ENCODE measurements at regions not wholly inside any gene's neighbourhood (a gene's known extent, or its start where the extent isn't known, plus 50 kb on each side); places are given as distances from the start of the nearest gene placed in this dataset.

DNA sequence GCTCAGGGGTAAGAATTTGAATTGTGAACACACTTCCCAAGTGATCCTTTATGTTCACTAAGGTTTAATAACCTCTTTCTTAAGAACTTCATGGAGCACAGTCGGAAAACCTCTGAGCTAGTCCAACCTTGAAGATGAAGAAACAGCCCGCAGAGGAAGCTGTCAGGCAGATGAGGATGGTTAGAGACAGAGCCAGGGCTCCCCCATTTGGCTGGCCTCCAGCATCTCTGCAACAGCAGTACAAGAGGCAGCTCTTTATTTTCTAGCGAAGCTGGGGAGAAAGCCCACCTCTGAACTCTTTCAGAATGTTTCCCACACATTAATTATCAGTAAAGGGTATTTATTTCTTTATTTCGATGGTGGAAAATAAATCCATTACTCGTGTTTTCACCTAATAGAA, 350.8 kb downstream of the DMRT2 start:
- ChIA-PET POLR2A (no interaction called here), CTCF (interaction anchor here (0.6 to 1.1 kb wide), 2 partner anchors 261 to 301 kb away, joined by 4 to 10 read pairs; no protein-coding TSS in a partner anchor)
- H3K4me1 Mint-ChIP-seq (ENCODE audit: low read depth, unreplicated experiment): no peaks in the 10 kb centered on the region
- Histone ChIP-seq H3K4me3 (ENCODE audit: low read depth, low read length) (no peak overlapping the region), H3K4me1 (no peaks in the 10 kb centered on the region), H3K9me3 (no peaks in the 10 kb centered on the region), H3K36me3 (ENCODE audit: control insufficient read depth, insufficient read depth, low read length) (no peaks in the 10 kb centered on the region), H3K27me3 (replicated peaks; ENCODE audit: control insufficient read depth, insufficient read depth, low read length) (no peaks in the 10 kb centered on the region)
- intact Hi-C loops (cut with micrococcal nuclease; ENCODE audit: unreplicated experiment): loop anchor here (1.0 kb wide), 1 partner anchor 383 kb away; no protein-coding TSS in a partner anchor
- no TSS peak for BruUV-seq (replicated peaks)
- H3K27ac Mint-ChIP-seq (ENCODE audit: unreplicated experiment): no peak overlapping the region
- no peak overlapping the region for H3K4me3 Mint-ChIP-seq (ENCODE audit: unreplicated experiment)
- H3K36me3 Mint-ChIP-seq (ENCODE audit: insufficient read depth, unreplicated experiment): no peaks in the 10 kb centered on the region
- peak; percentile 3 to 34 for DNase-seq
- H3K27me3 Mint-ChIP-seq (ENCODE audit: insufficient read depth, unreplicated experiment): peaks cover 14% of the 10 kb centered on the region
- no peaks in the 10 kb centered on the region for H3K9me3 Mint-ChIP-seq (ENCODE audit: unreplicated experiment)
- TF ChIP-seq, protein P1, sequence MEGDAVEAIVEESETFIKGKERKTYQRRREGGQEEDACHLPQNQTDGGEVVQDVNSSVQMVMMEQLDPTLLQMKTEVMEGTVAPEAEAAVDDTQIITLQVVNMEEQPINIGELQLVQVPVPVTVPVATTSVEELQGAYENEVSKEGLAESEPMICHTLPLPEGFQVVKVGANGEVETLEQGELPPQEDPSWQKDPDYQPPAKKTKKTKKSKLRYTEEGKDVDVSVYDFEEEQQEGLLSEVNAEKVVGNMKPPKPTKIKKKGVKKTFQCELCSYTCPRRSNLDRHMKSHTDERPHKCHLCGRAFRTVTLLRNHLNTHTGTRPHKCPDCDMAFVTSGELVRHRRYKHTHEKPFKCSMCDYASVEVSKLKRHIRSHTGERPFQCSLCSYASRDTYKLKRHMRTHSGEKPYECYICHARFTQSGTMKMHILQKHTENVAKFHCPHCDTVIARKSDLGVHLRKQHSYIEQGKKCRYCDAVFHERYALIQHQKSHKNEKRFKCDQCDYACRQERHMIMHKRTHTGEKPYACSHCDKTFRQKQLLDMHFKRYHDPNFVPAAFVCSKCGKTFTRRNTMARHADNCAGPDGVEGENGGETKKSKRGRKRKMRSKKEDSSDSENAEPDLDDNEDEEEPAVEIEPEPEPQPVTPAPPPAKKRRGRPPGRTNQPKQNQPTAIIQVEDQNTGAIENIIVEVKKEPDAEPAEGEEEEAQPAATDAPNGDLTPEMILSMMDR (IDR thresholded peaks at IDR 0.05; ENCODE audit: insufficient read depth in 1 of 2, low read depth in 1 of 2, low read length in 1 of 2, severe bottlenecking in 1 of 2, unreplicated experiment in 1 of 2): peak in 1 of 2 experiments; percentile 36

DNA sequence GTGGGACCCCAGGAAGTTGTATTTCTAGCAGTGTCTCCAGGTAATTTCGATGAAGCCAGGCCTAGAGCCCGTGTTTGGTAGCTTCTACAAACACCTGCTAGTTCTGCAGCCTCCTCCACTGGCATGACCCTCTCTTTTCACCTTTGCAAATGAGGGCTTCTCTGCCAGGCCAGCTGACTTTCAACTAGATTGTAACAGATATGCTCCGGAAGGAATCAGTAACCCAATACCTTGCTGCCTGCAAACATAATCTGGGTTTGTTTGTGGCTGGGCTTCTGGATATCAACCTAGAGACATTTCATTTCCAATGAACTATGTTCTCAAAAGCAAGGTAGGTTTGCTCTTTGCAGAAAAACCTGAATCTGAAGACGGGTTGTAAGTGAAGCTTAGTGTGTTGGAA, 354.8 kb downstream of the DMRT2 start:
- CTCF ChIA-PET: no interaction called here
- no peaks in the 10 kb centered on the region for H3K36me3 ChIP-seq (ENCODE audit: control insufficient read depth, insufficient read depth, low read length)
- no peak overlapping the region for H3K4me3 Mint-ChIP-seq (ENCODE audit: unreplicated experiment)
- H3K9me3 Mint-ChIP-seq (ENCODE audit: unreplicated experiment): no peaks in the 10 kb centered on the region
- no peaks in the 10 kb centered on the region for H3K27me3 ChIP-seq (replicated peaks; ENCODE audit: control insufficient read depth, insufficient read depth, low read length)
- BruUV-seq (replicated peaks): no TSS peak
- DNase-seq: no peak
- no peak overlapping the region for H3K4me3 ChIP-seq (ENCODE audit: low read depth, low read length)
- TF ChIP-seq, protein P1 (IDR thresholded peaks at IDR 0.05; ENCODE audit: insufficient read depth in 1 of 2, low read depth in 1 of 2, low read length in 1 of 2, severe bottlenecking in 1 of 2, unreplicated experiment in 1 of 2): no peak
- H3K4me1 Mint-ChIP-seq (ENCODE audit: low read depth, unreplicated experiment): no peaks in the 10 kb centered on the region
- POLR2A ChIA-PET: no interaction called here
- no peaks in the 10 kb centered on the region for H3K9me3 ChIP-seq
- intact Hi-C loops (cut with micrococcal nuclease; ENCODE audit: unreplicated experiment): no loop called here
- peaks cover 11% of the 10 kb centered on the region for H3K27me3 Mint-ChIP-seq (ENCODE audit: insufficient read depth, unreplicated experiment)
- H3K27ac Mint-ChIP-seq (ENCODE audit: unreplicated experiment): no peak overlapping the region
- no peaks in the 10 kb centered on the region for H3K4me1 ChIP-seq
- no peaks in the 10 kb centered on the region for H3K36me3 Mint-ChIP-seq (ENCODE audit: insufficient read depth, unreplicated experiment)

DNA sequence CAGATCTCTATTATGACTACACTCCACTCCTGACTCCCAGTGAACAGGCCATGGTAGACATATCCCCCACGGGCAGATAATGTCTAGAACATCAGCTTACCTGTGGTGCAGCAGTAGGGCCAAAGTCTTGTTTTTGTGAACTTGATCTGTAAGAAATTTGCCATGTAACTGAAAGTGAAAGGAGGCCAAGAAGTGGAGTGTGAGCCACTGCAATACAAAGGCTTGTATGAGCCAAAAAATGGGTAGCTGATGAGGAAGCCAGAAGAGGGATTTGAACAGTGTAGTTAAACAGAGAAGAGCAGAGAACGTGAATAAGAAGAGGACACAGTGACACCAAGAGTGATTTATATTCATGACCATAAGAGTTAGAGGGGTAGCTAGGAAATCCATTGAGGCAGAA, 361.7 kb downstream of the DMRT2 start:
- DNase-seq: no peak
- ChIA-PET CTCF (no interaction called here), POLR2A (no interaction called here)
- H3K4me1 ChIP-seq: no peaks in the 10 kb centered on the region
- Mint-ChIP-seq H3K36me3 (ENCODE audit: insufficient read depth, unreplicated experiment) (no peaks in the 10 kb centered on the region), H3K9me3 (ENCODE audit: unreplicated experiment) (no peaks in the 10 kb centered on the region), H3K27me3 (ENCODE audit: insufficient read depth, unreplicated experiment) (peaks cover 13% of the 10 kb centered on the region), H3K4me3 (ENCODE audit: unreplicated experiment) (no peak overlapping the region), H3K4me1 (ENCODE audit: low read depth, unreplicated experiment) (no peaks in the 10 kb centered on the region), H3K27ac (ENCODE audit: unreplicated experiment) (no peak overlapping the region)
- no peak overlapping the region for H3K4me3 ChIP-seq (ENCODE audit: low read depth, low read length)
- intact Hi-C loops (cut with micrococcal nuclease; ENCODE audit: unreplicated experiment): no loop called here
- TF ChIP-seq, protein P1 (IDR thresholded peaks at IDR 0.05; ENCODE audit: insufficient read depth in 1 of 2, low read depth in 1 of 2, low read length in 1 of 2, severe bottlenecking in 1 of 2, unreplicated experiment in 1 of 2): no peak
- no peaks in the 10 kb centered on the region for H3K9me3 ChIP-seq
- no TSS peak for BruUV-seq (replicated peaks)
- H3K27me3 ChIP-seq (replicated peaks; ENCODE audit: control insufficient read depth, insufficient read depth, low read length): no peaks in the 10 kb centered on the region
- H3K36me3 ChIP-seq (ENCODE audit: control insufficient read depth, insufficient read depth, low read length): no peaks in the 10 kb centered on the region

All from Caco-2 (cell line).